Activated B cell treated with CpG ODN at 0.5 μM for 24 hours (primary cell): ENCODE measurements at regions not wholly inside any gene's neighbourhood (a gene's known extent, or its start where the extent isn't known, plus 50 kb on each side); places are given as distances from the start of the nearest gene placed in this dataset.
"Not testable (repeated sequence)": the region's sequence is repeated elsewhere in the genome, so short reads cannot be mapped to it uniquely, and the experiment has no call there.

Experiments used
- ATAC-seq: fragments of 200-7000 bp; cut with Tn5 transposase; one replicate; pipeline ENCODE4 v1.10.0; 2021; ENCODE audit warnings: low read depth, mild to moderate bottlenecking, moderate library complexity
- CTCF ChIA-PET: fragments of 350-600 bp; sonication (Branson Sonifier 250); formaldehyde crosslinking; loops from one replicate; lab custom pipeline; 2021; ENCODE audit warnings: antibody characterized with exemption; lab: Charles Lee
- POLR2A ChIA-PET: fragments of 350-600 bp; sonication (Branson Sonifier 250); formaldehyde crosslinking; loops from one replicate; lab custom pipeline; 2021; ENCODE audit warnings: antibody characterized with exemption; lab: Charles Lee
- DNase-seq: peaks from one replicate; pipeline ENCODE4 v3.0.0; 2022
- H3K27ac Mint-ChIP-seq: one replicate; pipeline ENCODE4 v1.8.0; 2020; ENCODE audit warnings: mixed read lengths
- H3K27me3 Mint-ChIP-seq: one replicate; pipeline ENCODE4 v1.8.0; 2021; ENCODE audit warnings: mixed read lengths
- H3K36me3 Mint-ChIP-seq: one replicate; pipeline ENCODE4 v1.8.0; 2021; ENCODE audit warnings: low read depth, mixed read lengths
- H3K4me1 Mint-ChIP-seq: one replicate; pipeline ENCODE4 v1.8.0; 2021; ENCODE audit warnings: mixed read lengths
- H3K4me3 Mint-ChIP-seq: one replicate; pipeline ENCODE4 v1.8.0; 2020; ENCODE audit warnings: mild to moderate bottlenecking, mixed read lengths
- H3K9me3 Mint-ChIP-seq: one replicate; pipeline ENCODE4 v1.8.0; 2020; ENCODE audit warnings: mixed read lengths
- intact Hi-C: fragments of 100-400 bp; cut with micrococcal nuclease; formaldehyde crosslinking; loops from one replicate; pipeline ENCODE4 v1.15.1; 2024
- TF ChIP-seq, protein P1 (sequence below): fragments of 200-600 bp; IDR thresholded peaks from one replicate; pipeline ENCODE4 v1.8.0; 2022; ENCODE audit warnings: antibody characterized with exemption, mild to moderate bottlenecking

DNA sequence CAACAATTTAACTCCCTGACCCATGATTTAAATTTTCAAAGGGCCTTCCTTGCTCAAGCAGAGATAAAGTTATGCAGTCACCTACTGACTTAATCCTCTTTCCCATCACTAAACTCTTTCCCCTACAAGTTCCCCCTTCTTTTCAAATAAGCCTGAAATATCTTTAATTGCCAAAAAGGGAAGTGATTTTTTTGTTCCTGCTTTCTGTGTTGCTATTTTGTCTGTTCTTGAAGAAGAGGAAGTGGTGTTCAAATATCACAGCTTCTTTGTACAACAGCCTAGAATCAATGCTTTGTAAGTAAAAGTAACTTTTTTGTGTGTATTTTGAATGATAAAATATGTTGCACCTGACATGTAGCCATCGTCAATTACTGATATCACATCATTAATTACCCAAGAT, 595.9 kb downstream of the CENPC start:
- no peak for ATAC-seq

GRCh38 chr4:66946761-66947160, 598.5 kb downstream of the CENPC start:
- intact Hi-C loops, result no loop called here
- H3K27me3 Mint-ChIP-seq, result no peaks in the 10 kb centered on the region
- no peak for ATAC-seq
- ChIA-PET CTCF (no interaction called here), POLR2A (no interaction called here)
- TF ChIP-seq, protein P1, sequence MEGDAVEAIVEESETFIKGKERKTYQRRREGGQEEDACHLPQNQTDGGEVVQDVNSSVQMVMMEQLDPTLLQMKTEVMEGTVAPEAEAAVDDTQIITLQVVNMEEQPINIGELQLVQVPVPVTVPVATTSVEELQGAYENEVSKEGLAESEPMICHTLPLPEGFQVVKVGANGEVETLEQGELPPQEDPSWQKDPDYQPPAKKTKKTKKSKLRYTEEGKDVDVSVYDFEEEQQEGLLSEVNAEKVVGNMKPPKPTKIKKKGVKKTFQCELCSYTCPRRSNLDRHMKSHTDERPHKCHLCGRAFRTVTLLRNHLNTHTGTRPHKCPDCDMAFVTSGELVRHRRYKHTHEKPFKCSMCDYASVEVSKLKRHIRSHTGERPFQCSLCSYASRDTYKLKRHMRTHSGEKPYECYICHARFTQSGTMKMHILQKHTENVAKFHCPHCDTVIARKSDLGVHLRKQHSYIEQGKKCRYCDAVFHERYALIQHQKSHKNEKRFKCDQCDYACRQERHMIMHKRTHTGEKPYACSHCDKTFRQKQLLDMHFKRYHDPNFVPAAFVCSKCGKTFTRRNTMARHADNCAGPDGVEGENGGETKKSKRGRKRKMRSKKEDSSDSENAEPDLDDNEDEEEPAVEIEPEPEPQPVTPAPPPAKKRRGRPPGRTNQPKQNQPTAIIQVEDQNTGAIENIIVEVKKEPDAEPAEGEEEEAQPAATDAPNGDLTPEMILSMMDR, result no peak
- H3K36me3 Mint-ChIP-seq, result no peaks in the 10 kb centered on the region
- H3K4me1 Mint-ChIP-seq, result peaks cover 16% of the 10 kb centered on the region
- no peaks in the 10 kb centered on the region for H3K9me3 Mint-ChIP-seq
- H3K27ac Mint-ChIP-seq, result no peak overlapping the region
- no peak for DNase-seq
- no peak overlapping the region for H3K4me3 Mint-ChIP-seq

More for the DNA sequence above, 595.9 kb downstream of the CENPC start:
- no peaks in the 10 kb centered on the region for H3K9me3 Mint-ChIP-seq
- TF ChIP-seq, protein P1, result no peak
- ChIA-PET POLR2A (no interaction called here), CTCF (no interaction called here)
- peaks cover 24% of the 10 kb centered on the region for H3K4me1 Mint-ChIP-seq
- H3K36me3 Mint-ChIP-seq, result no peaks in the 10 kb centered on the region
- H3K27me3 Mint-ChIP-seq, result no peaks in the 10 kb centered on the region
- intact Hi-C loops, result no loop called here
- DNase-seq, result no peak
- no peak overlapping the region for H3K4me3 Mint-ChIP-seq
- peak overlapping the region; percentile 9 for H3K27ac Mint-ChIP-seq

GRCh38 chr4:66943112-66943511, 602.2 kb downstream of the CENPC start:
- no peaks in the 10 kb centered on the region for H3K4me1 Mint-ChIP-seq
- H3K27me3 Mint-ChIP-seq, result no peaks in the 10 kb centered on the region
- ATAC-seq (no peak), DNase-seq (no peak)
- H3K4me3 Mint-ChIP-seq, result no peak overlapping the region
- peaks cover 3% of the 10 kb centered on the region for H3K9me3 Mint-ChIP-seq
- intact Hi-C loops, result no loop called here
- H3K27ac Mint-ChIP-seq, result no peak overlapping the region
- ChIA-PET POLR2A (no interaction called here), CTCF (no interaction called here)
- no peaks in the 10 kb centered on the region for H3K36me3 Mint-ChIP-seq
- TF ChIP-seq, protein P1, result no peak

GRCh38 chr4:66931981-66932380, 613.3 kb downstream of the CENPC start:
- H3K27me3 Mint-ChIP-seq, POLR2A ChIA-PET, DNase-seq, H3K9me3 Mint-ChIP-seq, H3K4me1 Mint-ChIP-seq, ATAC-seq, CTCF ChIA-PET, H3K27ac Mint-ChIP-seq, H3K4me3 Mint-ChIP-seq, H3K36me3 Mint-ChIP-seq, intact Hi-C loops: not testable (repeated sequence)

- no peak for ATAC-seq
- Mint-ChIP-seq H3K4me1 (no peaks in the 10 kb centered on the region), H3K27me3 (no peaks in the 10 kb centered on the region), H3K4me3 (no peak overlapping the region), H3K36me3 (no peaks in the 10 kb centered on the region), H3K9me3 (no peaks in the 10 kb centered on the region), H3K27ac (no peak overlapping the region)
- POLR2A ChIA-PET, result no interaction called here
- CTCF ChIA-PET, result no interaction called here
- DNase-seq, result no peak
- TF ChIP-seq, protein P1, result no peak
- intact Hi-C loops, result no loop called here
These were observed 615.1 kb downstream of the CENPC start for GRCh38 chr4:66930206-66930605.

DNA sequence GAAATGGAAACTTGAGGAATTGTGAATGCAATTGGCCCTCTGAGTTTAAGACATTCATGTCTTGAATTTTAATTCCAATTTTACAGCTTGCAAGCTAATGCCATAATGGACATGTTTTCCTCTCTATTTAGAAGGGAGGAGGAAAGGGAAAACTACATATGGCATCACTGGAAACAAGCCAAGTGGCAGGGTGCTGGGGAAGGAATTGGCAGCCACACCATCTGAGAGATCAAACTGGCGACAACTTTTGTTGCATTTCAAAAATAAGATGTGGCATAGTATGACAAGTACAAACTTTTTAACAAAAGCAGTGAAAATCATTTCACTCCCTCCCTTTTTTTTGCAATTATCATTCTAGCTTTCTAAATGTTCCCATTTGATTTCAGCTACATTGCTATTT, 615.6 kb downstream of the CENPC start:
- Mint-ChIP-seq H3K27ac (no peak overlapping the region), H3K36me3 (no peaks in the 10 kb centered on the region), H3K9me3 (no peaks in the 10 kb centered on the region), H3K27me3 (no peaks in the 10 kb centered on the region), H3K4me3 (no peak overlapping the region), H3K4me1 (no peaks in the 10 kb centered on the region)
- ChIA-PET CTCF (no interaction called here), POLR2A (no interaction called here)
- DNase-seq, result no peak
- TF ChIP-seq, protein P1, result no peak
- no peak for ATAC-seq
- intact Hi-C loops, result no loop called here

DNA sequence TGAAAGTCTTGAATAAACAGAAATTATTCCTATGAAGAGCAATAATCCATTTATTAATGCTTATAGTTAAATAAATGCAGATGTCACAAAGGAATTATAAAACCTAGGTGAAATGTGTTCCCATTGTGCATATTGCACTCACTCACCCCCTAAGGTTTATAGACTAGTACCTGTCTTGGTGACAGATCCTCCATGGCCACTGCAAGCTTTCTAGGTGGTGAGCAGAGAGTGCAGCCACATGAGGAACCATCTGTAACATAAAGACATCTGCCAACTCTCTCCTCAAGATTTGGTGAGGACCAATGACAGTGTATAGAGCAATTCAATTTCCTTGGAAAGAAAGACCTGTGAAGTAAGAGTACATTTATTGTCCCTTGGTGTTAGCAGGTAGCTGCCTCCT, 616.4 kb downstream of the CENPC start:
- intact Hi-C loops, H3K36me3 Mint-ChIP-seq, H3K4me3 Mint-ChIP-seq, ATAC-seq, H3K4me1 Mint-ChIP-seq, H3K27ac Mint-ChIP-seq, DNase-seq, H3K27me3 Mint-ChIP-seq, CTCF ChIA-PET, POLR2A ChIA-PET, H3K9me3 Mint-ChIP-seq: not testable (repeated sequence)
